Omental fat pad (tissue), 3 donors: ENCODE measurements at regions not wholly inside any gene's neighbourhood (a gene's known extent, or its start where the extent isn't known, plus 50 kb on each side); places are given as distances from the start of the nearest gene placed in this dataset.
A peak's percentile ranks its signal among the peaks of the same experiment; 100 is the strongest.

Source experiments
- ATAC-seq: fragments of 150-250 bp; one replicate; pipeline ENCODE4 v1.9.1; 2016; ENCODE audit warnings: mild to moderate bottlenecking, moderate library complexity; ENCODE audit not compliant: low FRiP score
- DNase-seq: peaks from one replicate; pipeline ENCODE4 v3.0.0-alpha.2; 2019; ENCODE audit warnings: low spot score
- TF ChIP-seq, protein P1 (sequence below), 3 donors: fragments of 450-650 bp; IDR thresholded peaks; one replicate each; pipeline ENCODE4 v1.5.1; 2016 to 2017; ENCODE audit warnings: antibody characterized with exemption in 3 of 3, mild to moderate bottlenecking in 3 of 3, moderate library complexity in 2 of 3

DNA sequence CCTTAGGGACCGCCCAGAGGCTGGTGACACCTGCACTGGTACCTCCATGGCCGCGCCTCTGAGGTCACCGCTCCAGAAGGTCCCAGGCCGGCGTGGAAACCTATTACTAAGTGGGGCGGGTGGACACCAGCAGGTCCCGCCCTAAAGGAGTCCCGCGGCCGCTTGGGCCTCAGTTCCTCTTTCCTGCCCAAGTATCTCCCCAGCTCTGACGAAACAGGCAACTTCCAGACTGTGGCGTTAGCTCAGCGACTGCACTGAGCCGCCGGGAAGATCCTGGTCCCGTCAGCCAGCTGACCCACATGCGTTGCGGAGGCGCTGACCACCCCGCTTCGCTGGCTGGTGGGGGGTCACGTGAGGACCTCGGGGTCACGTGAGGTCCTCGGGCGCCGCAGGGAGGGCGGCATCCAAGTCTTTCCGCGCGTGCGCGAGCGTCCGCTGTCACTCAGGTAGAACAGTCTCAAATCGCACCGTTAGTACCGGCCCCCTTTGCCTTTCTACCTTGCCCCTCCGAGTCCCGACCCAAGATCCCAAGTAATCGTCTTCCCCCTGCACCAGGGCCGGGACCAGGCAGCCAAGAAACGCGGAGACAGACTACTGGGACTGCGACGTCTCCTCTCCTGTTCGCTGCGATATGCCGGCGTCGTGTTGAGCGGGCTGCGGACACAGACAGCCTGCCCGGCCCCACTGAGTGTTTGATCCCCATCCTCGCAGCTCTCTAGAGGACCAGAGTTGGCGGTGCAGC, 53.7 kb upstream of the KDM4C start:
- TF ChIP-seq, protein P1, sequence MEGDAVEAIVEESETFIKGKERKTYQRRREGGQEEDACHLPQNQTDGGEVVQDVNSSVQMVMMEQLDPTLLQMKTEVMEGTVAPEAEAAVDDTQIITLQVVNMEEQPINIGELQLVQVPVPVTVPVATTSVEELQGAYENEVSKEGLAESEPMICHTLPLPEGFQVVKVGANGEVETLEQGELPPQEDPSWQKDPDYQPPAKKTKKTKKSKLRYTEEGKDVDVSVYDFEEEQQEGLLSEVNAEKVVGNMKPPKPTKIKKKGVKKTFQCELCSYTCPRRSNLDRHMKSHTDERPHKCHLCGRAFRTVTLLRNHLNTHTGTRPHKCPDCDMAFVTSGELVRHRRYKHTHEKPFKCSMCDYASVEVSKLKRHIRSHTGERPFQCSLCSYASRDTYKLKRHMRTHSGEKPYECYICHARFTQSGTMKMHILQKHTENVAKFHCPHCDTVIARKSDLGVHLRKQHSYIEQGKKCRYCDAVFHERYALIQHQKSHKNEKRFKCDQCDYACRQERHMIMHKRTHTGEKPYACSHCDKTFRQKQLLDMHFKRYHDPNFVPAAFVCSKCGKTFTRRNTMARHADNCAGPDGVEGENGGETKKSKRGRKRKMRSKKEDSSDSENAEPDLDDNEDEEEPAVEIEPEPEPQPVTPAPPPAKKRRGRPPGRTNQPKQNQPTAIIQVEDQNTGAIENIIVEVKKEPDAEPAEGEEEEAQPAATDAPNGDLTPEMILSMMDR (IDR thresholded peaks at IDR 0.05): no peak
- ATAC-seq: peak; percentile 92
- DNase-seq: peak; percentile 75

DNA sequence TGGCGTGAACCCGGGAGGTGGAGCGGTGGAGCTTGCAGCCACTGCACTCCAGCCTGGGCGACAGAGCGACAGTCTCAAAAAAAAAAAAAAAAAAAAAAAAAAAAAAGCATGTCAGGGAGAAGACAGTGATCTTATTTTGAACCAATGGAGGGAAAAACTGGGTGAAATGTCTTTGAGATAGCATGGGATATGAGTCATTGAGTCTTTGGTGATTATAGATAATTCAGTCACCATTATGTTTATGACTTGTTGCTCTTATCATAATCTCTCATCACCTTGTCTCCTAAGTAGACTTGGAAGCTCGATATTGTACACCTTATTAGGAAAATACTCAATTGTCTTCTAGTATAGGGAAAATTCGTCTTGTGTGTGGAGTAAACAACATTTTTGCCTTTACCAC, 55.1 kb upstream of the KDM4C start:
- TF ChIP-seq, protein P1 (IDR thresholded peaks at IDR 0.05): no peak
- ATAC-seq: no peak
- no peak for DNase-seq

DNA sequence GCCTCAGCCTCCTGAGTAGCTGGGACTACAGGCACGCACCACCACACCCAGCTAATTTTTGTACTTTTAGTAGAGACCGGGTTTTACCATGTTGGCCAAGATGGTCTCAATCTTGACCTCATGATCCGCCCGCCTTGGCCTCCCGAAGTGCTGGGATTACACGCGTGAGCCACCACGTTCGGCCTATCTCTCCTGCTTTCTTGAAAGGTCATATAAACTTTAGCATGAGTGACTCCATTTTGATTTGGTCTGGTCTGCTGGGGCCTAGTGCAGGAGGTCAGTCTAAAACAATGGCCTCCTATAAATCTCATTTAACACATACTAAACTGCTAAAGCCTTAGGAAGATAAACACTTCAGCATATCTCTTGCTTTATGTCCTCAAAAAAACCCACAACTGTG, 50.6 kb upstream of the GLDC start:
- TF ChIP-seq, protein P1 (IDR thresholded peaks at IDR 0.05): no peak
- DNase-seq (no peak), ATAC-seq (no peak)

DNA sequence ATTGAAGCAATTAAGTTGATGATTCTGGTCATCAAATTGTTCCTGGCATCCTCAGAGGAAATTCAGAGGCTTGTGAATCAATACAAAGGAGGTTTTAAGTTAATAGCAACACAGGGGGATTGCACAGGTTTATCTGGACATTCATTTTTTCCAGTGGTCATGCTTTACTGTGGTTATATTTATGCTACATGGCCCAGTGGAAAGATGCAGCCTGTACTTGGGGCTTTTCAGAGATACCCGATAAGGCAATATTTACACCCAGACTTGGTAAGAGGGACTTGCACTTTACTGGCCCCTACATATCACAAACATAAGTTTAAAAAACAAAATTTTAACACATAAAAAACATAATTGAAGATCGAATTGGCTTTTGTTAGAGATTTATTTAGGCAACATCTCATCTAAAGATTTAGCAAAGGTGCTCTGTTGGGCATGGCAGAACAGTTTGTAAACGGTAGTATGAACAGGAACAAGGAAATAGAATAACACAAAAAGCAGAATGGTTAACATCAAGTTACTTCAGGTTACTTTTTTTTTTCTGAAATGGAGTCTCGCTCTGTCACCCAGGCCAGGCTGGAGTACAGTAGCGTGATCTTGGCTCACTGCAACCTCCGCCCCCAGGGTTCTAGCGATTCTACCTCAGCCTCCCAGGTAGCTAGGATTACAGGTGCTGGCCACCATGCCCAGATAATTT, 49.7 kb upstream of the GLDC start:
- no peak for ATAC-seq
- TF ChIP-seq, protein P1 (IDR thresholded peaks at IDR 0.05): no peak
- DNase-seq: no peak
